ENCODE measurements at regions not wholly inside any gene's neighbourhood (a gene's known extent, or its start where the extent isn't known, plus 50 kb on each side); places are given as distances from the start of the nearest gene placed in this dataset.

- no peaks in the 10 kb centered on the region for H3K27me3 ChIP-seq (ENCODE audit: insufficient read depth, low read depth, low read length)
- no peaks in the 10 kb centered on the region for H3K9me3 ChIP-seq (ENCODE audit: low read length)
- no peak overlapping the region for H3K9ac ChIP-seq (ENCODE audit: low read length)
- no peak overlapping the region for H3K4me2 ChIP-seq (ENCODE audit: low read length)
- H3K4me3 ChIP-seq (ENCODE audit: low read length), result no peak overlapping the region
- H3K27ac ChIP-seq (ENCODE audit: low read length), result no peak overlapping the region
- H4K20me1 ChIP-seq (ENCODE audit: insufficient read depth), result no peaks in the 10 kb centered on the region
- H3K79me2 ChIP-seq (replicated peaks; ENCODE audit: insufficient read depth, low read length), result no peaks in the 10 kb centered on the region
- H3K36me3 ChIP-seq (ENCODE audit: insufficient read depth, low read length), result no peaks in the 10 kb centered on the region
- TF ChIP-seq SMC3 (conservative IDR thresholded peaks at IDR 0.05; ENCODE audit: poor library complexity) (no peak), TAF1 (IDR thresholded peaks at IDR 0.05; ENCODE audit: low read depth) (no peak), POLR2AphosphoS5 (IDR thresholded peaks at IDR 0.05) (no peak), MXI1 (conservative IDR thresholded peaks at IDR 0.05; ENCODE audit: poor library complexity, severe bottlenecking) (no peak), EZH2 (IDR thresholded peaks at IDR 0.05; ENCODE audit: borderline replicate concordance, insufficient read depth, low read length, poor library complexity, severe bottlenecking) (no peak), RAD21 (conservative IDR thresholded peaks at IDR 0.05) (no peak), EP300 (conservative IDR thresholded peaks at IDR 0.05; ENCODE audit: poor library complexity, severe bottlenecking) (no peak)
- TF ChIP-seq, protein P1, sequence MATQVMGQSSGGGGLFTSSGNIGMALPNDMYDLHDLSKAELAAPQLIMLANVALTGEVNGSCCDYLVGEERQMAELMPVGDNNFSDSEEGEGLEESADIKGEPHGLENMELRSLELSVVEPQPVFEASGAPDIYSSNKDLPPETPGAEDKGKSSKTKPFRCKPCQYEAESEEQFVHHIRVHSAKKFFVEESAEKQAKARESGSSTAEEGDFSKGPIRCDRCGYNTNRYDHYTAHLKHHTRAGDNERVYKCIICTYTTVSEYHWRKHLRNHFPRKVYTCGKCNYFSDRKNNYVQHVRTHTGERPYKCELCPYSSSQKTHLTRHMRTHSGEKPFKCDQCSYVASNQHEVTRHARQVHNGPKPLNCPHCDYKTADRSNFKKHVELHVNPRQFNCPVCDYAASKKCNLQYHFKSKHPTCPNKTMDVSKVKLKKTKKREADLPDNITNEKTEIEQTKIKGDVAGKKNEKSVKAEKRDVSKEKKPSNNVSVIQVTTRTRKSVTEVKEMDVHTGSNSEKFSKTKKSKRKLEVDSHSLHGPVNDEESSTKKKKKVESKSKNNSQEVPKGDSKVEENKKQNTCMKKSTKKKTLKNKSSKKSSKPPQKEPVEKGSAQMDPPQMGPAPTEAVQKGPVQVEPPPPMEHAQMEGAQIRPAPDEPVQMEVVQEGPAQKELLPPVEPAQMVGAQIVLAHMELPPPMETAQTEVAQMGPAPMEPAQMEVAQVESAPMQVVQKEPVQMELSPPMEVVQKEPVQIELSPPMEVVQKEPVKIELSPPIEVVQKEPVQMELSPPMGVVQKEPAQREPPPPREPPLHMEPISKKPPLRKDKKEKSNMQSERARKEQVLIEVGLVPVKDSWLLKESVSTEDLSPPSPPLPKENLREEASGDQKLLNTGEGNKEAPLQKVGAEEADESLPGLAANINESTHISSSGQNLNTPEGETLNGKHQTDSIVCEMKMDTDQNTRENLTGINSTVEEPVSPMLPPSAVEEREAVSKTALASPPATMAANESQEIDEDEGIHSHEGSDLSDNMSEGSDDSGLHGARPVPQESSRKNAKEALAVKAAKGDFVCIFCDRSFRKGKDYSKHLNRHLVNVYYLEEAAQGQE (IDR thresholded peaks at IDR 0.05; ENCODE audit: borderline replicate concordance), result no peak
- TF ChIP-seq, protein P2, sequence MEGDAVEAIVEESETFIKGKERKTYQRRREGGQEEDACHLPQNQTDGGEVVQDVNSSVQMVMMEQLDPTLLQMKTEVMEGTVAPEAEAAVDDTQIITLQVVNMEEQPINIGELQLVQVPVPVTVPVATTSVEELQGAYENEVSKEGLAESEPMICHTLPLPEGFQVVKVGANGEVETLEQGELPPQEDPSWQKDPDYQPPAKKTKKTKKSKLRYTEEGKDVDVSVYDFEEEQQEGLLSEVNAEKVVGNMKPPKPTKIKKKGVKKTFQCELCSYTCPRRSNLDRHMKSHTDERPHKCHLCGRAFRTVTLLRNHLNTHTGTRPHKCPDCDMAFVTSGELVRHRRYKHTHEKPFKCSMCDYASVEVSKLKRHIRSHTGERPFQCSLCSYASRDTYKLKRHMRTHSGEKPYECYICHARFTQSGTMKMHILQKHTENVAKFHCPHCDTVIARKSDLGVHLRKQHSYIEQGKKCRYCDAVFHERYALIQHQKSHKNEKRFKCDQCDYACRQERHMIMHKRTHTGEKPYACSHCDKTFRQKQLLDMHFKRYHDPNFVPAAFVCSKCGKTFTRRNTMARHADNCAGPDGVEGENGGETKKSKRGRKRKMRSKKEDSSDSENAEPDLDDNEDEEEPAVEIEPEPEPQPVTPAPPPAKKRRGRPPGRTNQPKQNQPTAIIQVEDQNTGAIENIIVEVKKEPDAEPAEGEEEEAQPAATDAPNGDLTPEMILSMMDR (IDR thresholded peaks at IDR 0.05; ENCODE audit: poor library complexity, severe bottlenecking), result no peak
- H3F3A ChIP-seq (ENCODE audit: insufficient read depth, low read length, poor library complexity, severe bottlenecking), result no peaks in the 10 kb centered on the region
- H3K9me2 ChIP-seq (ENCODE audit: insufficient read depth, low read length), result no peaks in the 10 kb centered on the region
- no peak overlapping the region for H2AFZ ChIP-seq (ENCODE audit: low read depth, low read length)
Observed at GRCh38 chr14:87698481-87698880, 294.5 kb downstream of the GALC start.

DNA sequence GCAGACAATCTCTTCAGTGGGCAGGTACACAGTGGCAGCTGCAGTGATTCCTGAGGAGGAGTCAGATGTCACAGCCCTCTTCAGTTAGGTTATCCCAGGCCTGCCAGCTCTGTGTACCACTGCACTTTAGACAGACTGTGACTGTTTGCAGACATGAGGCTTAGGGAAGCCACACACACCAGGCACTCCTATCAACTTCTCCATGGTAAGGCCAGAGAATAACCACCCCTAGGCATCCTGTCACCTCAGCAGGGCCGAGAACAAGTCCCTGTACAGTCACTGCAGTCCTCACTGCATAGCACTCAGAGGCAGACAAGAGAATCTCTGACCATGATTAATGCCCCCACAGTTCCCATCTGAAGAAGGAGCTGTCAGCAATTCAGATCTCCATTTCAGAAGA is 296.5 kb downstream of the GALC start:
- no peaks in the 10 kb centered on the region for H3K36me3 ChIP-seq (ENCODE audit: insufficient read depth, low read length)
- H4K20me1 ChIP-seq (ENCODE audit: insufficient read depth), result no peaks in the 10 kb centered on the region
- no peaks in the 10 kb centered on the region for H3K9me3 ChIP-seq (ENCODE audit: low read length)
- no peak overlapping the region for H2AFZ ChIP-seq (ENCODE audit: low read depth, low read length)
- TF ChIP-seq TAF1 (IDR thresholded peaks at IDR 0.05; ENCODE audit: low read depth), result no peak
- no peak for TF ChIP-seq POLR2AphosphoS5 (IDR thresholded peaks at IDR 0.05)
- TF ChIP-seq, protein P2 (IDR thresholded peaks at IDR 0.05; ENCODE audit: poor library complexity, severe bottlenecking), result no peak
- TF ChIP-seq MXI1 (conservative IDR thresholded peaks at IDR 0.05; ENCODE audit: poor library complexity, severe bottlenecking), result no peak
- no peak for TF ChIP-seq EZH2 (IDR thresholded peaks at IDR 0.05; ENCODE audit: borderline replicate concordance, insufficient read depth, low read length, poor library complexity, severe bottlenecking)
- no peak for TF ChIP-seq RAD21 (conservative IDR thresholded peaks at IDR 0.05)
- no peak for TF ChIP-seq SMC3 (conservative IDR thresholded peaks at IDR 0.05; ENCODE audit: poor library complexity)
- TF ChIP-seq EP300 (conservative IDR thresholded peaks at IDR 0.05; ENCODE audit: poor library complexity, severe bottlenecking), result no peak
- no peaks in the 10 kb centered on the region for H3K9me2 ChIP-seq (ENCODE audit: insufficient read depth, low read length)
- H3K4me3 ChIP-seq (ENCODE audit: low read length), result no peak overlapping the region
- H3K79me2 ChIP-seq (replicated peaks; ENCODE audit: insufficient read depth, low read length), result no peaks in the 10 kb centered on the region
- no peaks in the 10 kb centered on the region for H3K27me3 ChIP-seq (ENCODE audit: insufficient read depth, low read depth, low read length)
- H3K27ac ChIP-seq (ENCODE audit: low read length), result no peak overlapping the region
- no peak overlapping the region for H3K4me2 ChIP-seq (ENCODE audit: low read length)
- no peak overlapping the region for H3K9ac ChIP-seq (ENCODE audit: low read length)
- no peaks in the 10 kb centered on the region for H3F3A ChIP-seq (ENCODE audit: insufficient read depth, low read length, poor library complexity, severe bottlenecking)
